HEK293 (cell line): ENCODE measurements at regions not wholly inside any gene's neighbourhood (a gene's known extent, or its start where the extent isn't known, plus 50 kb on each side); places are given as distances from the start of the nearest gene placed in this dataset.

Source experiments
- CTCF ChIA-PET: fragments of 350-600 bp; formaldehyde crosslinking; extraction: SDS; loops from one replicate; lab custom pipeline; 2021; ENCODE audit warnings: antibody characterized with exemption; lab: Yijun Ruan, JAX
- POLR2A ChIA-PET: fragments of 300-600 bp; formaldehyde crosslinking; extraction: SDS; loops from one replicate; lab custom pipeline; 2020; ENCODE audit warnings: antibody characterized with exemption, inconsistent platforms; lab: Yijun Ruan, JAX
- H3K27ac ChIP-seq: fragments of 200-500 bp; sonication (Bioruptor generic); 2 replicates; pipeline ENCODE4 v1.5.1; 2014; ENCODE audit warnings: low read depth, low read length, control low read depth, inconsistent platforms; ENCODE audit errors: extremely low read depth
- H3K36me3 ChIP-seq, 2 experiments: fragments of 200-500 bp in 1 of 2; sonication (Bioruptor generic) in 1 of 2; 1 replicate in 1 of 2; 2 replicates in 1 of 2; pipeline ENCODE4 v1.5.1; 2014 to 2017; ENCODE audit warnings: inconsistent platforms in 2 of 2, low read length in 2 of 2; ENCODE audit not compliant: control insufficient read depth in 2 of 2, insufficient read depth in 1 of 2
- H3K4me1 ChIP-seq: fragments of 200-500 bp; sonication (Bioruptor generic); 2 replicates; pipeline ENCODE4 v1.5.1; 2014; ENCODE audit warnings: mild to moderate bottlenecking, low read length, inconsistent platforms; ENCODE audit not compliant: control insufficient read depth, insufficient read depth
- H3K4me3 ChIP-seq: 2 replicates; pipeline ENCODE4 v1.5.1; 2011; ENCODE audit warnings: low read depth, mild to moderate bottlenecking, control low read depth, low read length, moderate library complexity
- H3K9me3 ChIP-seq: fragments of 200-500 bp; sonication (Bioruptor generic); 2 replicates; pipeline ENCODE4 v1.5.1; 2014; ENCODE audit warnings: low read depth, low read length, inconsistent platforms; ENCODE audit not compliant: control insufficient read depth, insufficient read depth
- FEZF1 ChIP-seq: fragments of 450-650 bp; formaldehyde crosslinking; IDR thresholded peaks from 2 replicates; pipeline ENCODE4 v1.5.1; 2016; ENCODE audit warnings: missing biosample characterization, missing genetic modification characterization
- KLF8 ChIP-seq: fragments of 450-650 bp; formaldehyde crosslinking; IDR thresholded peaks from 2 replicates; pipeline ENCODE4 v1.5.1; 2016; ENCODE audit warnings: missing biosample characterization, missing genetic modification characterization
- PRDM1 ChIP-seq: fragments of 450-650 bp; formaldehyde crosslinking; IDR thresholded peaks from 2 replicates; pipeline ENCODE4; 2016; ENCODE audit warnings: missing biosample characterization, missing genetic modification characterization
- SCRT1 ChIP-seq: fragments of 450-650 bp; formaldehyde crosslinking; IDR thresholded peaks from 2 replicates; pipeline ENCODE4 v1.5.1; 2016; ENCODE audit warnings: missing biosample characterization, missing genetic modification characterization, borderline replicate concordance
- ZBTB20 ChIP-seq: fragments of 450-650 bp; formaldehyde crosslinking; IDR thresholded peaks from 2 replicates; pipeline ENCODE4 v1.5.1; 2016; ENCODE audit warnings: missing biosample characterization, missing genetic modification characterization
- ZNF292 ChIP-seq: fragments of 450-650 bp; formaldehyde crosslinking; IDR thresholded peaks from 2 replicates; pipeline ENCODE4 v1.5.1; 2016; ENCODE audit warnings: low read depth, missing biosample characterization, missing genetic modification characterization, borderline replicate concordance
- ZNF426 ChIP-seq: fragments of 450-650 bp; formaldehyde crosslinking; IDR thresholded peaks from 2 replicates; pipeline ENCODE4 v1.5.1; 2017; ENCODE audit warnings: missing biosample characterization, missing genetic modification characterization, mild to moderate bottlenecking, inconsistent platforms, moderate library complexity
- ZNF529 ChIP-seq: fragments of 450-650 bp; formaldehyde crosslinking; IDR thresholded peaks from 2 replicates; pipeline ENCODE4 v1.5.1; 2017; ENCODE audit warnings: missing genetic modification characterization, missing biosample characterization; ENCODE audit not compliant: insufficient replicate concordance
- ZNF621 ChIP-seq: fragments of 450-650 bp; formaldehyde crosslinking; IDR thresholded peaks from 2 replicates; pipeline ENCODE4 v1.5.1; 2017; ENCODE audit warnings: missing biosample characterization, missing genetic modification characterization
- ZNF629 ChIP-seq: fragments of 450-650 bp; formaldehyde crosslinking; IDR thresholded peaks from 2 replicates; pipeline ENCODE4 v1.5.1; 2017; ENCODE audit warnings: missing biosample characterization, missing genetic modification characterization
- ZSCAN23 ChIP-seq: fragments of 450-650 bp; formaldehyde crosslinking; IDR thresholded peaks from 2 replicates; pipeline ENCODE4 v1.5.1; 2016; ENCODE audit warnings: missing biosample characterization, missing genetic modification characterization
- TF ChIP-seq, protein P1 (sequence below): fragments of 450-650 bp; formaldehyde crosslinking; IDR thresholded peaks from 2 replicates; pipeline ENCODE4 v1.5.1; 2017; ENCODE audit warnings: missing biosample characterization, missing genetic modification characterization
- TF ChIP-seq, protein P2 (sequence below): fragments of 450-650 bp; formaldehyde crosslinking; IDR thresholded peaks from 2 replicates; pipeline ENCODE4 v1.5.1; 2016; ENCODE audit warnings: missing biosample characterization, missing genetic modification characterization, borderline replicate concordance
- TF ChIP-seq, protein P3 (sequence below): fragments of 450-650 bp; formaldehyde crosslinking; IDR thresholded peaks from 2 replicates; pipeline ENCODE4 v1.5.1; 2016; ENCODE audit warnings: missing biosample characterization, missing genetic modification characterization
- TF ChIP-seq, protein P4 (sequence below): fragments of 450-650 bp; formaldehyde crosslinking; IDR thresholded peaks from 2 replicates; pipeline ENCODE4 v1.5.1; 2016; ENCODE audit warnings: missing biosample characterization, missing genetic modification characterization
- TF ChIP-seq, protein P5 (sequence below): fragments of 450-650 bp; formaldehyde crosslinking; IDR thresholded peaks from 2 replicates; pipeline ENCODE4 v1.5.1; 2017; ENCODE audit warnings: missing biosample characterization, missing genetic modification characterization

DNA sequence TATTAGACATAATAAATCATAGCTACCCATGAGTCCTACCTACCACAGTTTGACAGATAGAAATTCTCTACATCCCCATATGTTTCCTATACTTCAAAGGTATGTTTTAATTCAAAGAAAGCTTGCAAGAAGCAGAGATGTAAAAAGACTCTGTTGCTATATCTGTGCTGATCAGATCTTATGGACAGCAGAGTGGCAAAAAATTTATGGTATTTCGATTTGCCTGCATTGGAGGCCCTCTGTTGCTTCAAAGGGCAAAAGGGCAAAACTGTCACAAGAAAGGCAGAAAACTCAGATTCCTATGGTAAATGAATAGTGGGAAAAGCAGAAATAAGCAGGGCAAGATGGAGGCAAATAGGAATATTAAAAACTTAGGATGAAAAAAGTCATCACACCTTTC, 447.8 kb upstream of the SPHKAP start (continued):
- TF ChIP-seq, protein P1, sequence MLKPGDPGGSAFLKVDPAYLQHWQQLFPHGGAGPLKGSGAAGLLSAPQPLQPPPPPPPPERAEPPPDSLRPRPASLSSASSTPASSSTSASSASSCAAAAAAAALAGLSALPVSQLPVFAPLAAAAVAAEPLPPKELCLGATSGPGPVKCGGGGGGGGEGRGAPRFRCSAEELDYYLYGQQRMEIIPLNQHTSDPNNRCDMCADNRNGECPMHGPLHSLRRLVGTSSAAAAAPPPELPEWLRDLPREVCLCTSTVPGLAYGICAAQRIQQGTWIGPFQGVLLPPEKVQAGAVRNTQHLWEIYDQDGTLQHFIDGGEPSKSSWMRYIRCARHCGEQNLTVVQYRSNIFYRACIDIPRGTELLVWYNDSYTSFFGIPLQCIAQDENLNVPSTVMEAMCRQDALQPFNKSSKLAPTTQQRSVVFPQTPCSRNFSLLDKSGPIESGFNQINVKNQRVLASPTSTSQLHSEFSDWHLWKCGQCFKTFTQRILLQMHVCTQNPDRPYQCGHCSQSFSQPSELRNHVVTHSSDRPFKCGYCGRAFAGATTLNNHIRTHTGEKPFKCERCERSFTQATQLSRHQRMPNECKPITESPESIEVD (tag by site-specific recombination) = no peak
- TF ChIP-seq, protein P2, sequence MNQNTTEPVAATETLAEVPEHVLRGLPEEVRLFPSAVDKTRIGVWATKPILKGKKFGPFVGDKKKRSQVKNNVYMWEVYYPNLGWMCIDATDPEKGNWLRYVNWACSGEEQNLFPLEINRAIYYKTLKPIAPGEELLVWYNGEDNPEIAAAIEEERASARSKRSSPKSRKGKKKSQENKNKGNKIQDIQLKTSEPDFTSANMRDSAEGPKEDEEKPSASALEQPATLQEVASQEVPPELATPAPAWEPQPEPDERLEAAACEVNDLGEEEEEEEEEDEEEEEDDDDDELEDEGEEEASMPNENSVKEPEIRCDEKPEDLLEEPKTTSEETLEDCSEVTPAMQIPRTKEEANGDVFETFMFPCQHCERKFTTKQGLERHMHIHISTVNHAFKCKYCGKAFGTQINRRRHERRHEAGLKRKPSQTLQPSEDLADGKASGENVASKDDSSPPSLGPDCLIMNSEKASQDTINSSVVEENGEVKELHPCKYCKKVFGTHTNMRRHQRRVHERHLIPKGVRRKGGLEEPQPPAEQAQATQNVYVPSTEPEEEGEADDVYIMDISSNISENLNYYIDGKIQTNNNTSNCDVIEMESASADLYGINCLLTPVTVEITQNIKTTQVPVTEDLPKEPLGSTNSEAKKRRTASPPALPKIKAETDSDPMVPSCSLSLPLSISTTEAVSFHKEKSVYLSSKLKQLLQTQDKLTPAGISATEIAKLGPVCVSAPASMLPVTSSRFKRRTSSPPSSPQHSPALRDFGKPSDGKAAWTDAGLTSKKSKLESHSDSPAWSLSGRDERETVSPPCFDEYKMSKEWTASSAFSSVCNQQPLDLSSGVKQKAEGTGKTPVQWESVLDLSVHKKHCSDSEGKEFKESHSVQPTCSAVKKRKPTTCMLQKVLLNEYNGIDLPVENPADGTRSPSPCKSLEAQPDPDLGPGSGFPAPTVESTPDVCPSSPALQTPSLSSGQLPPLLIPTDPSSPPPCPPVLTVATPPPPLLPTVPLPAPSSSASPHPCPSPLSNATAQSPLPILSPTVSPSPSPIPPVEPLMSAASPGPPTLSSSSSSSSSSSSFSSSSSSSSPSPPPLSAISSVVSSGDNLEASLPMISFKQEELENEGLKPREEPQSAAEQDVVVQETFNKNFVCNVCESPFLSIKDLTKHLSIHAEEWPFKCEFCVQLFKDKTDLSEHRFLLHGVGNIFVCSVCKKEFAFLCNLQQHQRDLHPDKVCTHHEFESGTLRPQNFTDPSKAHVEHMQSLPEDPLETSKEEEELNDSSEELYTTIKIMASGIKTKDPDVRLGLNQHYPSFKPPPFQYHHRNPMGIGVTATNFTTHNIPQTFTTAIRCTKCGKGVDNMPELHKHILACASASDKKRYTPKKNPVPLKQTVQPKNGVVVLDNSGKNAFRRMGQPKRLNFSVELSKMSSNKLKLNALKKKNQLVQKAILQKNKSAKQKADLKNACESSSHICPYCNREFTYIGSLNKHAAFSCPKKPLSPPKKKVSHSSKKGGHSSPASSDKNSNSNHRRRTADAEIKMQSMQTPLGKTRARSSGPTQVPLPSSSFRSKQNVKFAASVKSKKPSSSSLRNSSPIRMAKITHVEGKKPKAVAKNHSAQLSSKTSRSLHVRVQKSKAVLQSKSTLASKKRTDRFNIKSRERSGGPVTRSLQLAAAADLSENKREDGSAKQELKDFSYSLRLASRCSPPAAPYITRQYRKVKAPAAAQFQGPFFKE (tag by site-specific recombination) = no peak
- TF ChIP-seq ZNF529 (tag by site-specific recombination) = no peak
- TF ChIP-seq, protein P3, sequence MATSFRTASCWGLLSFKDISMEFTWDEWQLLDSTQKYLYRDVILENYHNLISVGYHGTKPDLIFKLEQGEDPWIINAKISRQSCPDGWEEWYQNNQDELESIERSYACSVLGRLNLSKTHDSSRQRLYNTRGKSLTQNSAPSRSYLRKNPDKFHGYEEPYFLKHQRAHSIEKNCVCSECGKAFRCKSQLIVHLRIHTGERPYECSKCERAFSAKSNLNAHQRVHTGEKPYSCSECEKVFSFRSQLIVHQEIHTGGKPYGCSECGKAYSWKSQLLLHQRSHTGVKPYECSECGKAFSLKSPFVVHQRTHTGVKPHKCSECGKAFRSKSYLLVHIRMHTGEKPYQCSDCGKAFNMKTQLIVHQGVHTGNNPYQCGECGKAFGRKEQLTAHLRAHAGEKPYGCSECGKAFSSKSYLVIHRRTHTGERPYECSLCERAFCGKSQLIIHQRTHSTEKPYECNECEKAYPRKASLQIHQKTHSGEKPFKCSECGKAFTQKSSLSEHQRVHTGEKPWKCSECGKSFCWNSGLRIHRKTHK (tag by site-specific recombination) = no peak
- TF ChIP-seq, all 188 proteins: peak for 0

DNA sequence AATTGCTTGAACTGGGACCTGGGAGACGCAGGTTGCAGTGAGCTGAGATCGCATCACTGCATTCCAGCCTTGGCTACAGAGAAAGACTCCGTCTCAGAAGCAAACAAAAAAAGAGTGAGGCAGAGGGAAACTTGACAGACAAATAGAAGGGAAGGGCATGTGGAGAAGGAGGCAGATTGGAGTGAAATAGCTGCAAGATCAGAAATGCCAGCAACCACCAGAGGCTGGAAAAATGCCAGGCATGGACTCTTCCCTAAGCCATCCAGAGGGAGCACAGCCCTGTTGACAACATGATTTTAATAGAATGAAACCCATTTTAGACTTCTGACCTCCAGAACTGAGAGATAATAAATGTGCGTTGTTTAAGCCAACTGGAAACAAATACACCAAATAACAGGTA, 447.2 kb upstream of the SPHKAP start:
- no peaks in the 10 kb centered on the region for H3K36me3 ChIP-seq
- ChIA-PET POLR2A (no interaction called here), CTCF (no interaction called here)
- H3K4me3 ChIP-seq = no peak overlapping the region
- H3K4me1 ChIP-seq = no peaks in the 10 kb centered on the region
- TF ChIP-seq ZNF426 (tag by site-specific recombination) (no peak), FEZF1 (no peak), ZNF629 (no peak), ZBTB20 (tag by site-specific recombination) (no peak), PRDM1 (tag by site-specific recombination) (no peak), ZNF621 (no peak)
- TF ChIP-seq, protein P4, sequence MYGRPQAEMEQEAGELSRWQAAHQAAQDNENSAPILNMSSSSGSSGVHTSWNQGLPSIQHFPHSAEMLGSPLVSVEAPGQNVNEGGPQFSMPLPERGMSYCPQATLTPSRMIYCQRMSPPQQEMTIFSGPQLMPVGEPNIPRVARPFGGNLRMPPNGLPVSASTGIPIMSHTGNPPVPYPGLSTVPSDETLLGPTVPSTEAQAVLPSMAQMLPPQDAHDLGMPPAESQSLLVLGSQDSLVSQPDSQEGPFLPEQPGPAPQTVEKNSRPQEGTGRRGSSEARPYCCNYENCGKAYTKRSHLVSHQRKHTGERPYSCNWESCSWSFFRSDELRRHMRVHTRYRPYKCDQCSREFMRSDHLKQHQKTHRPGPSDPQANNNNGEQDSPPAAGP (tag by site-specific recombination) = no peak
- no peak overlapping the region for H3K27ac ChIP-seq
- no peaks in the 10 kb centered on the region for H3K9me3 ChIP-seq

DNA sequence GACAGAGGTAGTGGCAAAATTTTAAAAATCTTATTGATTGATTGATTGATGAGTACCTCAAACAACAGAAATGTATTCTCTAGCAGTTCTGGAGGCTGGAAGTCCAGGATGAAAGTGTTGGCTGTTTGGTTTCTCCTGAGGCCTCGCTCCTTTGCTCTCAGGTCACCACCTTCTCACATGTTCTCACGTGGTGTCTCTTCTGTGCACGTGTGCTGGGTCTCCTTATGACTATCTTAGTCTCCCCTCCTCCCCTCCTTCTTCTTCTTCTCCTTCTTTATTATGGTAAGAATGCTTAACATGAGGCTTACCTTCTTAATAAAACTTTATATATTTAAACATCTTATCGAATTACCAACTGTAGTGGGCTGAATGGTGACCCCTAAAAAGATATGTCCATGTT, 446.0 kb upstream of the SPHKAP start:
- CTCF ChIA-PET = no interaction called here
- Histone ChIP-seq H3K4me3 (no peak overlapping the region), H3K4me1 (no peaks in the 10 kb centered on the region), H3K27ac (no peak overlapping the region), H3K36me3 (no peaks in the 10 kb centered on the region), H3K9me3 (no peaks in the 10 kb centered on the region)
- POLR2A ChIA-PET = no interaction called here
- TF ChIP-seq KLF8 (tag by site-specific recombination) = no peak
- TF ChIP-seq, protein P5, sequence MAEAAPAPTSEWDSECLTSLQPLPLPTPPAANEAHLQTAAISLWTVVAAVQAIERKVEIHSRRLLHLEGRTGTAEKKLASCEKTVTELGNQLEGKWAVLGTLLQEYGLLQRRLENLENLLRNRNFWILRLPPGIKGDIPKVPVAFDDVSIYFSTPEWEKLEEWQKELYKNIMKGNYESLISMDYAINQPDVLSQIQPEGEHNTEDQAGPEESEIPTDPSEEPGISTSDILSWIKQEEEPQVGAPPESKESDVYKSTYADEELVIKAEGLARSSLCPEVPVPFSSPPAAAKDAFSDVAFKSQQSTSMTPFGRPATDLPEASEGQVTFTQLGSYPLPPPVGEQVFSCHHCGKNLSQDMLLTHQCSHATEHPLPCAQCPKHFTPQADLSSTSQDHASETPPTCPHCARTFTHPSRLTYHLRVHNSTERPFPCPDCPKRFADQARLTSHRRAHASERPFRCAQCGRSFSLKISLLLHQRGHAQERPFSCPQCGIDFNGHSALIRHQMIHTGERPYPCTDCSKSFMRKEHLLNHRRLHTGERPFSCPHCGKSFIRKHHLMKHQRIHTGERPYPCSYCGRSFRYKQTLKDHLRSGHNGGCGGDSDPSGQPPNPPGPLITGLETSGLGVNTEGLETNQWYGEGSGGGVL (tag by site-specific recombination) = no peak
- TF ChIP-seq ZNF292 (tag by site-specific recombination) = no peak
- TF ChIP-seq ZSCAN23 (tag by site-specific recombination) = no peak
- TF ChIP-seq SCRT1 (tag by site-specific recombination) = no peak
